DLD1 (cell line): ENCODE measurements at regions not wholly inside any gene's neighbourhood (a gene's known extent, or its start where the extent isn't known, plus 50 kb on each side); places are given as distances from the start of the nearest gene placed in this dataset.

ENCODE experiments used
- in situ Hi-C: cut with HindIII; loops from 2 replicates; pipeline ENCODE4 v1.10.0; 2017; ENCODE audit warnings: low sequenced_read_pairs

DNA sequence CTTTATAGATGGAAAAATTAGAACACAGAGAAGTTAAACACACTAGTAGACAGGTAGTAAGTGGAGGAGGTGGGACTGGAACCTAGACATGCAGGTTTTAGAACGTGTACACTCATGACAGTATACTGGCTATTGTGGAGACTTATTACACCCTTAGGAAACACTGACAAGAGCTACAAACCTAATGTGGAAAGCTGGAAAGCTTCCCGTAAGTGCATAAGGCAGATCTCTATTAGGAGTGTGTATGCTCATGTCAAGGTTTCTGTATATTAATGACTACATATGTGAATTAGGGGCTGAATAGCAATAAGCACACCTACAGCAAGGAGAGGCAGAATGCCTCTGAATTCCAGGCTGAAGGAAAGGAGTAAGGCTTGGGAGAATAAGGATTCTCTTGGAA is 82.6 kb upstream of the SLC24A5 start:
- in situ Hi-C loops = no loop called here

DNA sequence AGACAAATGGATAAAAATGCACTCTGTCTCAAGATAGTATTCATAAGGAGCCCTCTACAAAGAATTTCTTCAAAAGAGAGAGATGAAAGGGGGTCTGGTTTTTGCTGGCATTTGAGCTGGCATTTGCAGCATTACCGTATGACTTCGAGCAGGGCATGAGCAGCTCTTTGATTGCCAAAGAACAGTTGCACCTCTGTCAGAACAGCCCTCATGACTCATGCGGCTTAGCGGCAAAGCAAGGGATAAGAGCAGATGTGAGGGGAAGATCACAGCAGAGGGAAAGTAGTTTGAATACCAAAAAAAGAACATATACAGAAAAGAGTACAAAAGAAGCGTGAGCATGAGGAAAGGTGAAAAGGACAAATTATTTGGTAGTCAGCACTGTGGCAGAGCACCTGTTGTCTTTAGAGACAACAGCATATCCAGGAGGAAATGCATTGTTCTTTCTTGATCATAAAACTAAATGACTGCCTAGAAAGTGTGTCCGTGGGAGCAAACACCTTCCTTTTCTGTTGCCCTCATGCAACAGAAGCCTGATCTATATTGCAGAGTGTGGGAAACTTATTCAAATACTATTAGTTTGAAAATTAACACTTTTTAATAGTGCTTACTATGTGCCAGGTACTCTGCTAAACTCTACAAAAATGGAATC is 80.5 kb upstream of the SLC24A5 start:
- in situ Hi-C loops = no loop called here

GRCh38 chr15:48041454-48041853 is 79.3 kb upstream of the SLC24A5 start:
- in situ Hi-C loops = no loop called here

GRCh38 chr15:48046813-48047438 is 73.9 kb upstream of the SLC24A5 start:
- in situ Hi-C loops = no loop called here

GRCh38 chr15:48049736-48050135 is 71.1 kb upstream of the SLC24A5 start:
- in situ Hi-C loops = no loop called here

GRCh38 chr15:48052946-48053345 is 67.8 kb upstream of the SLC24A5 start:
- in situ Hi-C loops = no loop called here

- in situ Hi-C loops = no loop called here
Measured at GRCh38 chr15:48058371-48058770, 62.4 kb upstream of the SLC24A5 start.

DNA sequence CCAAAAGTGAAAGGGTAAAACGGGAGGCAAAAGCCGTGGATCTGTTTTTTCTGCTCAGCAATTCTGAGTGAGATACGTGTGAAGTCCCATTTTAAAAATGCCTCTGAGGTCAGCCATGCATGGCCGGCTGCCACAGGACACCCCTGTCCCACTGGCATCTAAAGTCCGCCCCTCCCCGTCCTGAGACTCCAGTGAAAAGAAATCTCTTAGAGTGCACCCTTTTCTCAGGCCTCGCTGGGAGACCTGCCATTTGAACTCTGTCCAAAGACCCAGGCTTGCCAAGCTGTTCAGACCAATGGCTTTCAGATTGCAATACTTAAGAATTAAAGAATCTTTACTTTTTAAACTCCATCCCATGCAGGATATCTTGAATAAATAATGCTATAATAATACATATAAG is 61.0 kb upstream of the SLC24A5 start:
- in situ Hi-C loops = no loop called here

DNA sequence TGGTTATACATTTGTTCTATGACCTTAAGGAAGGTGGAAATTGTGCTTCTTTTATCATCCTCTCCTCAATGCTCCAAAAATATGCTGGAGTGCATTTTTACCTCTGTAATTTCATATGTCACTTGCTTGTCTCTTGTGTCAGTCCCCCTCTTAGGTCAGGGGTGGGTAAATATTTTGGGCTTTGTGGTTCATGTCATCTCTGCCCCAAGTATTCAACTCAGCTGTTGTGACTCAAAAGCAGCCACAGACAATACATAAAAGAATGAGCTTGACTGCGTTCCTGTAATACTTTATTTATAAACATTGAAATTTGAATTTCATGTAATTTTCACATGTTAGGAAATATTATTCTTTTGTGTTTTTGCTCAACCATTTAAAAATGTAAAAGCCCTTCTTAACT is 60.4 kb upstream of the SLC24A5 start:
- in situ Hi-C loops = no loop called here

- in situ Hi-C loops = no loop called here
Measured at GRCh38 chr15:48061605-48062004, 59.2 kb upstream of the SLC24A5 start.

DNA sequence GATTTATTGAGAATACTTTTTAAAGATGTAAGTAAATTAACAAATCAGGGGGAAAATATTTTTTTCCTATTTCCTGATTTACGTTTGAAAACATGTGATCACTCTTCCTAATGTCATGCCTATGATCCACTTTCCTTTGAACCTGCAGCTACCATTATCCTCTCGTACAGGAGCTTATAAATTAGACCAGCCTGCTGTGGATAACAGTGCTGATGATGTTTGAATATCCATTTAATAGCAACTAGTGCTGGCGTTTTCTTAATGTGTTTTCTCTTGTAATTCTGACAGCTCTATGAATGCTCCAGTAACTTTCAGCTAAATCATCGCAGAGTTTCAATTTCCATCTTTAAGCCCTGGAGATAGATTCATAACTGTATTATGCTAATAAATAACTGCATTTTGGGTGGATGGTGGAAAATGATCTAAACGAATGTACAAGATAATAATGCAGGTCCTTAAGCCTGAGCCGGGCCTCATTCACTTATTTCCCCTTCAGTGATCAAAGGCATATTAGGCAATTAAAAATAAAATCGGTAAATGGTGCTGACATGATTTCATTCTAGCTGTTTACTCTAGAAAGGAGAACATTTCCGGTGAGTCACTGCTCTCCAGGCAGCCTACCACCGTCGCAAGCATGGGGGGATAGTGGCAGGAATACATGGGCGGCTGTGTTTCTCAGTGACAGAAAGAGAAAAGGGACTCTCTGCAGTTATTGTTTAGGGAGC is 58.5 kb upstream of the SLC24A5 start:
- in situ Hi-C loops = no loop called here

DNA sequence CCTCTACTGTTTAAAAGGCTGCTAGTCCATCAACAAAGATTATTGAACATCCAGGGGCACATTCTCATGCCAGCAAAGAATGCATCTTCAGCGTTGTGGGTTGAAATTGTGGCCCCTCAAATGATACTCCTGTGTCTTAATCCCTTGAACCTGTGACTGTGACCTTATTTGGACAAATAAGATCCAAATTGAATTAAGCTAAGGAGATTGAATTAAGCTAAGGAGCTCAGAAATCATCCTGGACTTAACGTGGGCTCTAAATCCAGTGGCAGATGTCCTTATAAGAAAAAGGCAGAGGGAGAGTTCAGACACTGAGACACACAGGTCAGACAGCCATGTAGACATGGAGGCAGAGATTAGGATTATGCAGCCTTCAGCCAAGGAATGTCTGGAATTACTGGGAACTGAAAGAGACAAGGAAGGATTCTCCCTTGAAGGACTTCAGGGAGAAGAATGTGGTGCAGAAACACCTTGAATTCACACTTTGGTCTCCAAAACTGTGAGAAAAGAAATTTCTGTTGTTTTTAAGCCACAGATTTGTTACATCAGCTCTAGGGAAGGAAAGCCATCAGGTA is 57.3 kb upstream of the SLC24A5 start:
- in situ Hi-C loops = no loop called here

DNA sequence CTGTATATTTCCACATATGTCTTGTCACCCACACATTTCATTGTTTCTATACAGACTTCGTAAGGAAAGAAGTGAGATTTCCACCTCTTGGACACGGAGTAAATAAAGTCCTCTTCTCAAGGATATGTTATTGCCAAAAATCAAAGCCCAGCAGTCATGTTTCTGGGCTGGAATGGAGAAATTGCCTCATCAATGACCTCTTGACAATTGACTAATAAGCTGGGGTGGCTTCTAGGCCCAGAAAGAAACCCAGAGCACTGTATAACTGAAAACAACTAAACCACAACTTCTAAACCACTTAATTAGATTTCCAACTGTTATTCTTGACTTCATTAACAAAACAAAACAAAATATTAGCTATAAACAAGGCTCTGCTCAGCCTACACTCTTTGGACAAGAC is 56.4 kb upstream of the SLC24A5 start:
- in situ Hi-C loops = no loop called here

DNA sequence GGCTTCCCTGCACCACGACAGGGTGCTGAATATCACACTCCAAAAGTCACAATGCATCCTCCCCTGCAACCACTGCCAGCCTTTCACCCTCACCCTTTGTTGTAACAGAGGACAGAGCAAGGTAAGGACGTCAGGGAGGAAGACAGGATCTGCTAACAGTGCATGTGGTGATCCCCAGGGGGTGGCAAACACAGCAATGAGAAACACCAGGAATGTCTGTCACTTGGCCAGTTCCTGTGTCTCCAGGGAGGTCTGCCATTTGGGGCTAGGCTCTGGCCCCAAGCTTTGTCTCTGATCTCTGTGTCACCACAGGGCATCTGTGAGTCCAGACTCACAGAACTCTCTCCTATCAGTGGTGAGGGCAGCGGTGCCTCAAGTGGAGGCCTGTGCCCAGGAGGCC is 54.3 kb upstream of the SLC24A5 start:
- in situ Hi-C loops = no loop called here
